HTR-8/SVneo (cell line): ENCODE measurements at regions not wholly inside any gene's neighbourhood (a gene's known extent, or its start where the extent isn't known, plus 50 kb on each side); places are given as distances from the start of the nearest gene placed in this dataset.

ENCODE experiments used
- DNase-seq: peaks from one replicate; pipeline ENCODE4 v3.0.0; 2011; ENCODE audit warnings: low spot score, mixed read lengths; ENCODE audit not compliant: insufficient read length
- FAIRE-seq: peaks from 2 replicates; lab custom pipeline; 2011; peaks lifted over from hg19 to GRCh38; lab: Jason Lieb, UNC

DNA sequence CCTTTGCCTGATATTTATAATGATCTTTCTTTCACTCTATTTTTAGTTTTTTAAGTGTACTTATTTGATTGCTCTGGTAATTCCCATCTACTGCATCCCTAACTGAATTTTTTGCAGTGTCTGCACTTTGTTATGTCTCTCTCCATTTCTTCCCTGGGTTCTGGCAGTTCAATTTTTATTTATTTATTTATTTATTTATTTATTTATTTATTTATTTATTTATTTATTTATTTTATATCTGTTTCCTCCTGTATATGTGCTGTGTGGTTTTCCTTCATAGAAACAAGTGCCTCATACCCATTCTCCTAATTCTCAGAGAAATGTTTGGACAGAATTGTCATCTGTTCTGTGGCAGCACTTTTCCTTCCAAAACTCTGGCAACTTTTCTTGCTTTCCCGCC lies 2370.8 kb upstream of the WWC1 start:
- no peak for DNase-seq
- FAIRE-seq: no peak

DNA sequence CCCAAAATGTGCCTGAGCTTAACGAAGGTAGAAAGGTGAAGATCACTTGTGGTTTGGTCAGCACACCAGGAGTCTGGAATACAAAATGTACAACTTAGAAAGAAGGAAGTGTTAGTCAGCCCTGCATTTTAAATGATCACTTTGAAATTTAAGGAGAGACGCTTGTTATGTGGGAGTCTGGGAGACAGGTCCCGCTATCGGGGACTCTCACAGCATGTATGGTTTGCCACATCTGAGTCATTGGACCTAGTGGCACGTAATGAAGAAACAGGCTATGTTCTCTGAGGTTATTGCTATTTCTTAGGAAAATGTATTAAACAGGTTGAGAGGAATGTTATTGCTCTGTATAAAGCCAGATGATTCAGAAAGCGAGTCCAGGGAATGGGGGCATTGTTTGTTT lies 2362.5 kb upstream of the WWC1 start:
- FAIRE-seq (no peak), DNase-seq (no peak)

DNA sequence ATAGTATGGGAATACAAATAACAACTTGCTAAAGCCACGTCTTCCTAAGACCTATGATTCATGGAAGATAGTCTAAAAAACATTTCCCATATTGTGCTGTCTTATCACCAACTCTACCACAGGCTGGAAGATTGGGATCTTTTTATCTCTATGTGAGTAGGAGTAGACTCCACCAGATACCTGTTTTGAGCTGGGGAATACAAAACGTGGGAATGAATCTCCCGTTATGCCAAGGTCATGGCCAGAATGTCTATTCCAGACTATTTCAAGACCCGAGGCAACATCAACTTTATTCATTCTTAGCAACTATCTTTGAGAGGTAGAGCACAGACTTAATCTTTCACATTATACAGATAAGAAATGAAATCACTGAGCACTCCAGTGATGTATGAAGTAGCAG lies 2350.9 kb upstream of the WWC1 start:
- DNase-seq: no peak
- FAIRE-seq: no peak

DNA sequence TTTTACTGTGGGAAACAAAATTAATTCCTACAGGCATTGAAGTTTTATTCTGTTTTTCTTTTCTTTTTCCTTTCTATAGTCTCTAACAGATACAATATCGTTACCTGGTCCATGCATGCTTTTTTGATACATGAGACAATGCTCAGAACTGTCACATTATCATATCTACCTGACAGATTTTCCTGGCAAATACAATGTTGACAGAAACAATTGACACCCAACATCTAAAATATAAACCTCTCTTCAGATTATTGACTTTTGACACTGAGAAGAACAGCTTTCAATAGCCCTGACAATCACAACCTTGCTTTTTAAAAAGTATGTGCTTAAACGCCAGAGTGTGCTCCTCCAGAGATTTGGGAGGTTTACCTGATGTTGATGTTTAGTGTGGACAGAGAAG lies 2334.6 kb upstream of the WWC1 start:
- FAIRE-seq: no peak

DNA sequence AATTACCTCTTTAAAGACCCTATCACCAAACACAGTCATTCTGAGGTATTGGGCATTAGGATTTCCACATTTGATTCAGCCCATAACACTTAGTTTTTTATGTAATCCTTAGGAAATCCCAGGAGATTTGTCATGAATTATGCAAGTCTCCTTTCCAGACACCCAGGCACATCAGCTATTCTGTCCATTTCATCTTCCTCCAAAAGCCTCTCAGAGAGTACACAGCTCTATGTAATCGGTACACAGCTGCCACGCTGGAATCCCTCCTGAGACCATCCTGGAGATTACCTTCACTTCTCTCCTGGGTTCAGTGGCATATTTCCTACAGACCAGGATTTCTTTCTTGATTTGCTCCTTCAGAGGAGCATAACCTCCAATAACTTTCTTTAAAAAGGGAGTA lies 2309.8 kb upstream of the WWC1 start:
- no peak for FAIRE-seq
- DNase-seq: no peak

More for the DNA sequence above, 2334.6 kb upstream of the WWC1 start:
- DNase-seq: no peak

DNA sequence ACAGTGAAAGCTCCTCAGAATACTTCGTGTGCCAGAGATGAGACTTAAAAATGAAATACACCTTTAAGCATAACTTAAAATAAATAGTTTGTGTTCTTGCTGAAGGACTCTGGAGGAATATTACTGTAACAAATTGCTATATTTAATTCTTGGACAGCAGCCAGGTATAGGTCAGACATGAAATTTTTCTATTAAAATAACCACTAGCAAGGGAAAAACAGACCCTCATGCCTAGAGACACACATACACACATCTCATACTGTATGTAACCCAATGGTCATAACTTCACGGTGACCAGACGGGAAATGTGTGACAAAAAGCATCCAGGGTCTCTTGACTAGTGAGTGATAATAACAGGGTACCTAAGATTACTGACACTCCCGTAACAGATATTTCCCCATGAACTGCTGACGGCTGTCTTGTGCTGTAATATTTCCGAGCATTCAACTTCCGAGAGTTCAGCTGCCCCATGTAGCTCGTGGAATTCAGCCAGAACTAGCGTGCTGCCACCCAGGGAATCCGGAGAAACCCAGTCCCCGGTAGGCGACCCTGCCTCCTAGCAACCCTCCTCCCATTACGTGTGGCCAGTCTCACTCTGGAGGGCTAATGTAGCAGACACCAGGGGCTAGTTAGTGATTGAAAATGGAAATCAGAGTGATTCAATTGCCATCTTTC lies 2295.1 kb upstream of the WWC1 start:
- FAIRE-seq: no peak
- DNase-seq: no peak

DNA sequence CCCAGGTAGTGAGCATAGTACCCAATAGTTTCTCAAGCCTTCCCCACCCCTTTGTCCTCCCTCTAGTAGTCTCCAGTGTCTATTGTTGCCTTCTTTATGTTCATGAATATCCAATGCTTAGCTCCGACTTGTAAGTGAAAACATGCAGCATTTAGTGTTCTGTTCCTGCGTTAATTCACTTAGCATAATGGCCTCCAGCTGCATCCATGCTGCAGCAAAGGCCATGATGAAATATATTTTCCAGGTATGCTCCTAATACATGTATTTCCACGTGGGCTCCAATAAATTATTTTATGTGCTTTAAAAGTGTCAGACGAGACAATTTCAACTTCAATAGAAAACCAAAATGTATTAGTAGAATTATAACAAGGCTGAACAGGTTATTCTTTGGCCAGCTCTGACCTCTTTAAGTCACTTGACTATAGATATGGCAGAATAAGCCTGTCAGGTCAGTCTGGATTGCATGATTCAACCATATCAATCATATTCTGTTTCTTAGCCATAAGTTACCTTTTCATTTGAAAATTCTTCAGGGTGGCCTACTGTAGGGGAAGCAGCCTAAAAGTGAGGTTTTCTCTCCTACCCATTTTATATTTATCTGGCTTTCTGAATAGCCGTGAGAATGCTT lies 2291.6 kb upstream of the WWC1 start:
- no peak for FAIRE-seq

DNA sequence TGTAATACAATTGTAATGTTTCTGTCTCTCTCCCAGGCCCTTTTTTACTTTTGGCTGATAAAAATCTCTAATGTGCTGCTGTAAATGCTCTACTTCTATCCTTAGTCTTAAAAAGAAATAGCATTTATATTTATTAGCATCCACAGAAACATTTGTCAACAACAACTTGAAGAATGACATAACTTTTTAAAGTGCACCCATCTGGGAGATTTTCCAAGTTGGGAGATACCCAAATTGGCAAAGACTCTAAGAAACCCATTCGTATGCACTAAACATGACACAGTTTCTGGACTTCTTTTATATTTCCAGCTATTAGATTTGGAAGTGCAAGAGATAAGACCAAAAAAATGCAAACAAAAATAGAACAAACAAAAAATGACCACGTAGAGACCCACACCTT lies 2287.4 kb upstream of the WWC1 start:
- FAIRE-seq (no peak), DNase-seq (no peak)

More for the DNA sequence above, 2291.6 kb upstream of the WWC1 start:
- no peak for DNase-seq

DNA sequence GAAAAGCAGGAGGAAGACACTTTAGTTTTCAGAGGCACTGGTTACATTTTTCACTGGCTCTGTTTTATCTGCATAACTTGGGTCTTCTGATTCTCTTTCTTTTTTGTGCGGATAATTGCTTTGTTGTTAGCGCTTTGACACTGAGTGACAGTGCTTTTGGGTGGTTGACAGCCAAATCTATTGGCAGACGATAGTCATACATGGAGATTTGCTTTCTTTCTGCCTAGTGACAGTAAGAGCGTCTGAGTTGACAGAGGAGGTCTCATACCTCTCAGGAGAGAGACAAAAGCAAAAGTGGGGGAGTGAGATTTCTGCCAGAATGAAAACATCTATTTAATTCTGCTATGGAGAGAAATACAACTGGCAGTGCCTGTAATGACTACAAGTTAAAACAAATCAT lies 2278.0 kb upstream of the WWC1 start:
- no peak for FAIRE-seq
- DNase-seq: no peak

DNA sequence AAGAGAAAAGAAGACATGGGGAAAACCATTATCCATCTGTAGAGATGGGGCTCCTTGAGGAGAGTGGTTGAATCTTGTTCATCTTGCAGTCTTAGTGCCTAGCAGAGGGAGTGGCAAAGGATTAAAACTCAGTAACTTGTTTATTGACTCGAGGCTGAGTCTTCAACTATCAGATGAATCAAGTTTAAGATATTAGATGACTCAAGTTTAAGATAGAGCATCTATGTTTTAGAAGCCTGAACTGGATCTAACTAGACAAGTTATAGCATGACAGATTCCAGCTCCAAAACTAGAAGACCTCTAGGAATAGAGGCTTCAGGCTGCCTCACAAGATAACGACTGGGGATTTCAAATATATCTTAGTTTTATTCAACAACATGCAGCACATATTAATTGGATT lies 2277.2 kb upstream of the WWC1 start:
- DNase-seq: no peak
- no peak for FAIRE-seq

DNA sequence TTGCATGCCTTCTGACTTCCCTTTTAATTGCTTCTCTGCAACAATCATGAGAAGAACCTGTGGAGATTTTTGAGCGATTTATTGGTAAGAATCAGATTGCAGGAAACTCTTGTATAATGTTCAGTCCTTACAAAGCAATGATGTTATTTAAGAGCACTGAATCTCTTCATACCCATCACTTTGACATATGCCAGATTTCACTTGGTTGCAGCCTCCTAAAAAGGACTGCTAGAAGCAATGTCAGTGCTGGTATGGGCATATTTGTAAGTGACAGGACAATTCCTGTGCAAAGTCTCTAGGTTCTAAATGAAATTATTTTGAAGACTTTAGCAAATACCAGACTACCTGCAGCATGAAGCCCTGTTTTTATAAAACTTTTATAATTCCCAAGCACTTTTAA lies 2272.7 kb upstream of the WWC1 start:
- DNase-seq (no peak), FAIRE-seq (no peak)

DNA sequence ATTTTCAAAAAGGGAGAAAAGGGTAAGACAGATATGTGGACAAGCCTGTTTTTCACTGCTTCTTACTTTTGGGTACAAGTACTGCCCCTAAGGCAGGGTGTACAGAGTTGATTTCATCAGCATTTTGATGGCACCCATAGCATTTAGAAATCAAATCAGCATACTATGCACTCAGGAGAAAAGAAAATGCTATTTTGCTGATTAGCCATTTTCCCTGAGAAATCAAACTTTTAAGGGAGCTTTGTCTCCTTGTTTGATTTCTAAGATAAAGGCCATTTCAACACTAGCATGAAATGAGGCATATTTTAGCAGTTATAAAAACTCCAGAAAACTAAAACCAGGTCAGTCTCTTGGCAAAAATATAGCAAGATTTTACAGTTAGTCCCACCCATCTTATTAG lies 2269.4 kb upstream of the WWC1 start:
- no peak for FAIRE-seq
- no peak for DNase-seq

DNA sequence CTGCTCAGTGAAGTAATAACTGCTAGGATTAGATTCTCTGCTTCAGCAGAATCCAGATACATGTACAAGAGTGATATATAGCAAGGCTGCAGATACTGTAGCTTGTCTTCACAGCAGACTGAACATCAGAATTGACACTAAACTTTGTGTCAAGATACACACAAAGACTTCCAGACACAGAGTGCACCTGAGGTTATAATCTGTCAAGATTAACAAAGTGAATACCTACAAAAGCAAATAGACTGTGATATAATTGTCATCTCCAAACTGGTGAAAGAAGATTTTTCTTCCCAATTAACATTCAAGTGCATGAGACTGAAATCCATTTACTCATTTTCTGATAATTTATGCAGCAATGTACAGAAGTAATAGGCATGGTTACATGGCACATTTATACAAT lies 2266.5 kb upstream of the WWC1 start:
- FAIRE-seq (no peak), DNase-seq (no peak)

DNA sequence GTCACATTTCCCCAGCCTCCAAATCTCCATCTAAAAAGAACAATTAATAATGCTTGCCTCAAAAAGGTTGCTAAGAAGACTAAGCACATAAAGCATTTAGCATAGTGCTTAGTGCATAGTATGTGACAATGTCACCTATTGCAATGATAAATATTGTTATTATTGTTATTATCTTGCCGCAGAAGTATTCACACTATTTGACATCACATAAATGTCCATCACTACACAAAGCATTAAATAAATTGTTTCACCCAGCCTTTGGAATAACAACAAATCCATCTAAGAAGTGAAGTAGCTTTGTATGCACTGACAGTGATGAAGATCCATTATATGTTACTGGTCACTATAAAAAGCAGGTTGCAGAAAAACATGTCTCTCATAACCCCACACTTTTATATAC lies 2263.9 kb upstream of the WWC1 start:
- FAIRE-seq (no peak), DNase-seq (no peak)

DNA sequence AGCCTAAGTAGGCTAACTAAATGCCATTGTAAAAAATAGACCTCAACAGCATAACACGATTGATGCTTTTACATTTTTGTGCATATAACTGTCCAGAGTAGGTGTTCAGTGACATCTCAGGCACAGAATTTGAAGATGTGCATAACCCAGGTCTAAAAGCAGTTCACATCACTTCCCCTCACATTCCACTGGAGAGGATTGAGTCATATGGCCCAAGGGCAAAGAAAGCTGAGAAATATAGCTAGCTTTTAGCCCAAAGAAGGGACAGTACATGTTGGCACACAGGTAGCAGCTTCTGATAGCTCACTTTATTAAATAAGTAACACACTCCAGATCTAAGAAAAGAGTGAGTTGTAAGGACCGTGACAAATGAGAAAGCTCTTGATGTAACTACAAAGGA lies 2259.5 kb upstream of the WWC1 start:
- DNase-seq (peak; percentile 33), FAIRE-seq (no peak)

DNA sequence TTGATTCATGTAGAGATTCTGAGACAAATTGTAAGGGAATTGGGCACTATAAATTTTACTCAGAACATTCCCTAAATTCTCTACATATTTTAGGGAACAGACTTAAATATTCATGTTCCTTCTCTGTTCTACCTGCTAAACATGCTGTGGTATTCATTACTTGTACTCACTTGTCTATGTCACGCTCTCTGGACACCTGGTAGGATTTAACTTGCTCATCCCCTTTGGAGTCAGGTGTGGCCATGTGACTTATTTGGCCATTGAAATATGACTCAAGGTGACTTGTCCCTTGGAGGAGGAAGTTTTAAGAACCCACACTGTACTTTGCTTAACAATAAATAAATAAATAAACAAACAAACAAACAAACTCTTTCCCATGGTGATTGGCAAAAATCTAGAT lies 2258.8 kb upstream of the WWC1 start:
- FAIRE-seq (no peak), DNase-seq (no peak)

DNA sequence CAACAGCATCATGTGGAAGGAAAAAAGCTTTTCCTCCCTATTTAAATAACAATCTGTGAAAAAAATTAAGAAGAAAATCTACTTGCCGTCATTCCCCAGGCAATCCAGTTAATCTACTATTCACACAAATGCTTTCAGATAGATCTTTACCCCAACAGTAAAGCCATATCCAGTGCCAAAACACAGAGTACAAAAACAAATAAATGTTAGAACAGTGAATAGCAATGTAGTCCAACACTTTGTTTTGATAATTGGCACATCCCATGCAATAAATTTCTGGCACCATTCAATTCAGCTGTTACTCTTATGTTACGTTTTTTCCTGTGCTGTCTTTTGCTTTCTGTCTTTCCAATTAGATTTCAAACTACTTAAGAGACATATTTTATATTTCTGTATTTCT lies 2245.5 kb upstream of the WWC1 start:
- DNase-seq (no peak), FAIRE-seq (no peak)

DNA sequence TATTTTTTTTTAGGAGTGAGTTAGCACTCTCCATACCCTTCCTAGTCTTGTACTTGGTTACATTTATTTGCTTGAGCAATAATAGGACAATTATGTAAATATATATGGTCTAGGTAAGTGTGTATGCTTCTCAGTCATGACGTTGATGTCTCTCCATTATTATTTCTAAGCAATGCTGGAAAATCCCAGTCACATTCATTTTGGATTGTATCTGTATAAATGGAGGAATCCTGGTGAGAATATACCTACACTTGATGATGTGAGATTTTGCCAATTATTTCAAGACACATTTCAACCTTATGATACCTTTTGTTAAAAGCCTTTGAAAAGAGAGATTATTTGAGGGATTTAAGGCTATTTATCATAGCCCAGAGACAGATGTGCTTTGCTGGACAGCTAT lies 2244.5 kb upstream of the WWC1 start:
- no peak for DNase-seq
- no peak for FAIRE-seq

DNA sequence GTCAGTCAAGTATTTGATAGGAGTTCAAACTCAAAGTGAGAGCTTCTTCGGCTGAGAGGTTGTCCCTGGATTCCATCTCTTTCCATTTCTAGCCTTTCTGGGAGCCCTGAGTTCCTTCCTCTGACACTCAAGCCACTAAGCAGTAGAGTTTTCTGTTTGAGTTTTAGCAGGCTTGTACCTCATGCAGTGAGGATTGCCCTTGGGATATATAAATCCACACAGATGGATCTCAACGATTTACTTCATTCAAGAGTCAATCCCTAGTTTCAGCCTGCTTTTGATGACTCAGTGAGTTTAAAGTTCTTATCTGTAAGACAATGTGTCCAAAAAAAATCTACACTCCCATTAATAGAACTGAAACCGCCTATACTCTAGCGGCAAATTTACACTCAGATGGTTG lies 2240.9 kb upstream of the WWC1 start:
- FAIRE-seq (no peak), DNase-seq (no peak)

DNA sequence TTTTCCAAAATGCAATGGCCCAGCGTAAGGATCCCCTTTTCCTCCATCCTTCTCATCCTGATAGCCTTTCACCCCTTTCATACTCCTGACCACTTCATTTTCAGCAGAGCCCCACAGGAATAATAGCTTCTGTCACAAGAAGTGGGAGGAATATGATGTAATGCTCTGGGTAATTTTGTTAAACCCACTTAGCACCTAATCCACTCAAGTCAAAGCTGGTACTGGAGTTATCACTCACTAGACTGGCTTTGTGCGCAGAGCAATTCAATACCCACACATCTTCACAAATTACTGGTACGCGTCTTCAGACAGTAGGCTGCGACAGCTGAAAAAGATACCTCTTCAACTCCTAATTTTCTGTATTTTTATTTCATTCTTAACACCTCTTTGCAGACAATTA lies 2232.8 kb upstream of the WWC1 start:
- FAIRE-seq (no peak), DNase-seq (no peak)

DNA sequence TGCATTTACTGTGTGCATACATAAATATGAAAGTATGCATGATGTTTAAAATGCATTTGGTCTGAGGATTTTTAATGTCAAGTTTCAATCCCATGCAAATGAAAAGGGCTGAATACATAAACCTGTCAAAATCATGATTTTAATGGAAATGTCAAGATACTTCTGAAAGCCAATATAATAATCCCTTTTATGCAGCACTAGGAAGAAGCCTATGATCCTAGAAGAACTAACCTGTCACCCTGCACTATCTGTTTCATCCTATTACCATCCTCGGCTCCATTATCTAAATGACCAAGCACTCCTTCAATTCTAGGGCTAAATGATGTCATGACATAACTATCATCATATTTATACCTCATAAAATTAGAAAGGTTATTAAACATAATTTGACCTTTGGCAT lies 2229.4 kb upstream of the WWC1 start:
- DNase-seq (no peak), FAIRE-seq (no peak)

DNA sequence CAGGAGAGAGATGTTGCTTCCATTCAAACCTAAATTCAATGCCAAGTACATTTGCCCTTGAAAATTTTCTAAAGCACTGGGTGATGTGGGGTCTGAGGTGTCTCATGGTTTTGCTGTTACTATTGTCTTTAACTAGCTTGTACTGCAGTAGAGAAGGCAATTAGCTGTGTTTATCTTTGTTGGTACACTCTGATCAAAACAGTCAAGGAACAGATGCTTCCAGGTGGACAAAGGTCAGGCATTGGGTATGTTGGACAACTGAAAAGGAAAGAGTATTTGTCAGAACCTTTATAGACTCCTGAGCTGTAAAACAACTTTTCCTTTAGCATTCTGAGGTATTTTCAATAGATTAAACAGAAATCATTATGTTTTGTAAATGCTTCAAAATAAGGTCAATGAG lies 2228.7 kb upstream of the WWC1 start:
- DNase-seq (no peak), FAIRE-seq (no peak)
